GM18858 (cell line): ENCODE measurements at regions not wholly inside any gene's neighbourhood (a gene's known extent, or its start where the extent isn't known, plus 50 kb on each side); places are given as distances from the start of the nearest gene placed in this dataset.
"Not testable (repeated sequence)": the region's sequence is repeated elsewhere in the genome, so short reads cannot be mapped to it uniquely, and the experiment has no call there.

Experiments
- ATAC-seq: cut with Tn5 transposase; IDR thresholded peaks from one replicate; pipeline ENCODE4 v1.9.1; 2021; ENCODE audit not compliant: unreplicated experiment

- ATAC-seq: no peak
Measured at GRCh38 chr15:38930851-38931572, 366.4 kb upstream of the RASGRP1 start.

GRCh38 chr15:38941399-38941953 is 376.9 kb upstream of the RASGRP1 start:
- ATAC-seq: no peak

GRCh38 chr15:38944536-38944935 is 379.9 kb upstream of the RASGRP1 start:
- no peak for ATAC-seq

- no peak for ATAC-seq
Measured at GRCh38 chr15:38945551-38946298, 381.1 kb upstream of the RASGRP1 start.

GRCh38 chr15:38954090-38954489 is 389.5 kb upstream of the RASGRP1 start:
- no peak for ATAC-seq

GRCh38 chr15:38961456-38961855 is 396.8 kb upstream of the RASGRP1 start:
- ATAC-seq: no peak

- no peak for ATAC-seq
Measured at GRCh38 chr15:38961931-38962330, 397.3 kb upstream of the RASGRP1 start.

- no peak for ATAC-seq
Measured at GRCh38 chr15:38972831-38973230, 408.2 kb upstream of the RASGRP1 start.

GRCh38 chr15:38975282-38975990 is 410.8 kb upstream of the RASGRP1 start:
- ATAC-seq: no peak

GRCh38 chr15:38991126-38991525 is 426.5 kb upstream of the RASGRP1 start:
- ATAC-seq: no peak

GRCh38 chr15:38991701-38992100 is 427.1 kb upstream of the RASGRP1 start:
- no peak for ATAC-seq

- no peak for ATAC-seq
Measured at GRCh38 chr15:38992506-38992905, 427.9 kb upstream of the RASGRP1 start.

- no peak for ATAC-seq
Measured at GRCh38 chr15:38992930-38993329, 428.3 kb upstream of the RASGRP1 start.

- no peak for ATAC-seq
Measured at GRCh38 chr15:38994310-38994709, 429.7 kb upstream of the RASGRP1 start.

GRCh38 chr15:38996111-38996631 is 431.6 kb upstream of the RASGRP1 start:
- ATAC-seq: no peak

GRCh38 chr15:38997841-38998240 is 433.2 kb upstream of the RASGRP1 start:
- ATAC-seq: no peak

GRCh38 chr15:39000008-39000734 is 435.6 kb upstream of the RASGRP1 start:
- no peak for ATAC-seq

GRCh38 chr15:39009740-39010139 is 445.1 kb upstream of the RASGRP1 start:
- no peak for ATAC-seq

- ATAC-seq: not testable (repeated sequence)
Measured at GRCh38 chr15:39011066-39011465, 446.5 kb upstream of the RASGRP1 start.

GRCh38 chr15:39013262-39013661 is 448.6 kb upstream of the RASGRP1 start:
- ATAC-seq: no peak

GRCh38 chr15:39014682-39015081 is 450.1 kb upstream of the RASGRP1 start:
- ATAC-seq: no peak
